GM18508 (cell line): ENCODE measurements at regions not wholly inside any gene's neighbourhood (a gene's known extent, or its start where the extent isn't known, plus 50 kb on each side); places are given as distances from the start of the nearest gene placed in this dataset.

ENCODE experiments used
- ATAC-seq: cut with Tn5 transposase; IDR thresholded peaks from one replicate; pipeline ENCODE4 v1.9.1; 2021; ENCODE audit warnings: moderate number of reproducible peaks; ENCODE audit not compliant: insufficient read depth, unreplicated experiment

DNA sequence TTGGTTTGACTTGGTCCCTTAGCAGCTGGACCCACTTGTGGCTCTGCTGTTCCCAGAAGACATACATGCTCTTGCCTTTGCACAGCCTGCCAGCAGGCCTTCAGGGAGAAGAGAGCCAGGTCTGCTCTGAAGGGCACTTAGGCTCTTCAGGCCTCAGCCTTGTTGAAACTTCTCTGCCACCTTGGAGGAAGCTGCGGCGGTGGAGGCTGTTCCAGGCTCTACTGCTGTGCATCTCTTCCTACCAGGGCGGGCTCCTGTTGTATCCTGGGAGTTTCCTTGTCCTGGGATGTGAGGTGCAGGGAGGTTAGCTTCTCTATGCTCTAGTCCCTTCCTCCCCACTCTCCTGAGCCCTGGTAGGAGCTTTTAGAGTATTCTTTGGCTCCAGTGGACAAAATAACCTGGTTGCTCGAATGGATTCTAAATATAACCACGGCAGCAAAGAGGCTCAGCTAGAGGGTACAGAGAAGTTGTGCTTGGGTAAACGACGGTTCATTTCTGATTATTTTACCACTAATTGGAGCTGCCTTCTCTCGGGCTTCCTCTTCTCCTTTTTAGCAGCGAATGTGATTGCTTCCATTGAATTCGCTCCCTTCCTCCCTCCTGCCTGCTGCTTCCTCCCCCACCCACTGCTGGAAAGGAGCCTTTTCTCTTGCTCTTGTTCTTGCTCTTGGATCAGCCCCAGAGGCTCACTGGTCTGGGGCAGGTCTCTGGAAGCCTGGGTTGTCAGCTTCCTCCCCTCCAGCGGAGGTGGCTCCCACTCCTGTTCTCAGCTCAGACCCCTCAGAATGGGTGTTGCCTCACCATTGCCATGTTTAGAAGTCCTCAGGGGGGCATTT, 126.6 kb upstream of the CACNA1E start:
- ATAC-seq = no peak

DNA sequence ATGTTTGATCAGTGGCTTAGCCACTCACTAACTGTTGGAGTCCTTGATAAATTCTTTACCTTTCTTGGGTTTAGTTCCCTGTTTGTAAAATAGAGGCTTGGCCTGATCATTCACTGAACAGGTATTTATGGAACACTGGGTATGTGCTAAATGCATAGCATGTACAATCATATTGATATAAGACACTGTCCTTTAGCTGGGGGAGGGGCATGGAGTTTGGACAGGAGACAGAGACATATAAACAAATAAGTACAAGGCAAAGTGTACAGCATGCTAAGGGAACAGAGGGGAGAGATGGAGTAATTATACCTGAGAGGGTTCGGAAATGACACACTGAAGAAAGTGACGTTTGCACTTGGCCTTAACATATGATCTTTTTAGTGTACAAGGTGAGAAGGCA, 124.3 kb upstream of the CACNA1E start:
- ATAC-seq = no peak

DNA sequence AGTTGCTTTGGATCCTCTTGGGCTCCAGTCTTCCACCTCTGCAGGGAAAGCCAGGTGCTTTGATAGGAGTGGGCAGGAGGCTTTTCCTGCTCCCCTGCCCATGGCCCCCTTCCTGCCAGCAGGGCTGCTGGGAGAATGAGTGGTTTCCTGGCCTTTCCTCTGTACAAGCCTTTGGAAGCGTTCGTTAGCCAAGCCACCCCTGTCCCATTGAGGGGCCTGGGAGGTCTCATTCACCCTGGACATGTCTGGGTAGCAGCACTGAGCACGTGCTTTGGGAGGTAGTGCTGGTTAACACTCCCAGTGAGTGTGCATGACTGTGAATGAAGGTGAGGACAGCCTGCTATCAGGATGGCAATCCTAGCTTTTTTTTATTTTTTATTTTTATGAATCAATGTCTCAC, 118.5 kb upstream of the CACNA1E start:
- ATAC-seq = no peak

DNA sequence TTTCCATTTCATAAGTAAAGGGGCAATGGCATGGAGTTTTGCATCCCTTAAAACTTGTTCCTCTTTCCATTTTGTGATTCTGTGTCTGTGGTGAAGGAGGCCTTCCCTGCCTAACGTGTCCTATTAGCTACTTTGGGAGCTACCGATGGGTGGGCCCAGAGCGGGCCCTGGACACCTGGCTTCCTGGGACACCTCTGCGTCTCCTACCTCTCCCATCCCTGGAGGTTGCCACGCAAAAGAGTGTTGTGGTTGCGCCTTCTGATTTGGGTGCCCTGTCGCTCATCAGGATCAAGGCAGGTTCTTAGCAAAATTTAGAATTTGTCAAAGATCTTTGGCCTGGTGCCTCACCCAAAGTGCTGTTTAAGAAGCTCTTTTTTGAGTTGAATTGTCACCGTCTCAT, 116.4 kb upstream of the CACNA1E start:
- ATAC-seq = no peak

DNA sequence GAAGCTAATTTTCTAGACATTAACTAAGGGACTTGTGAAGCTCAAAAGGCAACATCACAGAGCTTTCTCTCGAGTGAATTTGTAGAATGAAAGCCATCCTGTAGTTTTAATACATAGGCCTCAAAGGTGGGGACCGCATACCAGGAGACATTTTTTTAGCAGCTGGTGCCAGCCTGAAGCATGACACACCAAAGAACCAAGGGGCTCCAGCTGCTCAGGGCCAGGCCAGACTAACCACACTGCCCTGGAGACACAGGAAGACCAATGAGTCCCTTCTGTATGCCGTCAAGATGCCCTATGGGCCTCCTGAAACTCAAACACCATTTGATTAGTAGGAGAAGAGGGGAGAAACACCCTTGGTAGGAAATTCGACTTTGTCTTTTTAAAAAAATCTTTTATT, 113.9 kb upstream of the CACNA1E start:
- no peak for ATAC-seq

DNA sequence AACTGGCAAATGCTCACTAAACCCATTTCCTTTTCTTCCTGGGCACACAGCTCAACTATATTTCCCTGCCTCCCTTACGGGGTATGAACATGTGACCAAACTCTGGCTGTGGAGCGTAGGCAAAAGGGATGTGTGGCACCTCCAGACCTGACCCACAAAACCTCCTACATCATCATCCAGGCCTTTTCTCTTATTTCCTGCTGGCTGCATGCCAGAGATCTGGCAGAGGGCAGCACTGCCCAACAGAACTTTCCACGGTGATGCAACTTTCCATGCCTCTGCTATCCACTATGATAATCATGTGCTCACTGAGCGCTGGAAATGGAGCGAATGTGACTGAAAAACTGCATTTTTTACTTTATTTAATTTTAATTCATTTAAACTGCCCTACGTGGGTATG, 99.6 kb upstream of the CACNA1E start:
- ATAC-seq = no peak

DNA sequence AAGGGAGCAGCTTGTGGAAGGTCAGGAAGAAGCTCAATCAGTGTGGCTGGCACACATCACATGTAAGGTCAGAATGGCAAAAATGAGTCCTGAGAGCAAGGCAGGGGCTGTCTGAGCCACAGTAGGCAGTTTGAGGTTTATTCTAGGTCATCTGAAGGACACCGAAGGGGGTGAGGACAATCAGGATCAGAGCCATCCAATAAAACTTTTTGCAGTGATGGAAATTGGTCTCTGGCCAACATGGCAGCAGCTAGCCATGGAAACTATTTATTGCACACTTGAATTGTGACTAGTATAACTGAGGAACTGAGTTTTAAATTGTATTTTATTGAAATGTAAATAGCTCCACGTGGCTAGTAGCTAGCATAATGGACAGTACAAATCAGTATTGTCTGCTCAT, 97.0 kb upstream of the CACNA1E start:
- ATAC-seq = no peak

DNA sequence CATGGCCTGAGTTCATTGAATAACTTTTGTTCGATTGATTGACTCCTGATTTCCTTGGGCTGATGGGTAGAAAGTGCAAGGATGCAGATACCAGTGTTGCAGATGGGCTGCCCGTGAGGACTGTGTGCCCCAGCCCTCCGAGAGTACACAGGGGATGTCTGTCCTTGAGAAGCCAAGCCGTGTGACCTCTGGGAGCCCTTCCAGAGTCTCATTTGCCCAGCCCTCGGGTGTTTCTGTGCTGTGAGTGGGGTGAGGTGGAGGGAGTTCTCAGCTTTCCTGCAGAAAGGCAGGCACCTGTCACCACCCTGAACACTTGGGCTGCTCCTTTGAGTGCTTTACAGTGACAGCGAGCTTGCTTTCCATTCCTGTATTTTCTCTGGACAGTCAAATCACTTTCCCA, 96.4 kb upstream of the CACNA1E start:
- ATAC-seq = no peak

DNA sequence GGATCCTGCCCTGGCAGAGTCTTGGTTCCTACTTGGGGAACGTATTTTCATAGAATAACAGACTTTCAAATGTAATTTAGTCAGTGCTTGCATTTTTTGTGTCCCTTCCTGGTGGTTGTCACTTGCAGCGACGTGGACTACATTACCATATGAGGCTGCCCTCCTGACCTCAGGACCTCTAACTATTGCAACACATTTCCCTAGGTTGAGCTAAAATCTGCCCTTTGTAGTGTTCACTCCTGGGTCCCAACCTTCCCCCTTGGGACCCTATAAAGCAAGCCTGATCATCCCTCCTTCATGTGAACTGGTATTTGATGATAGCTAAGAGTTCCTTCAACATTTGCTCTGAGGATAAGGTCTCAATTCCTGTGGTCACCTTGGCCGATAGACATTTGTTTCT, 95.6 kb upstream of the CACNA1E start:
- no peak for ATAC-seq

DNA sequence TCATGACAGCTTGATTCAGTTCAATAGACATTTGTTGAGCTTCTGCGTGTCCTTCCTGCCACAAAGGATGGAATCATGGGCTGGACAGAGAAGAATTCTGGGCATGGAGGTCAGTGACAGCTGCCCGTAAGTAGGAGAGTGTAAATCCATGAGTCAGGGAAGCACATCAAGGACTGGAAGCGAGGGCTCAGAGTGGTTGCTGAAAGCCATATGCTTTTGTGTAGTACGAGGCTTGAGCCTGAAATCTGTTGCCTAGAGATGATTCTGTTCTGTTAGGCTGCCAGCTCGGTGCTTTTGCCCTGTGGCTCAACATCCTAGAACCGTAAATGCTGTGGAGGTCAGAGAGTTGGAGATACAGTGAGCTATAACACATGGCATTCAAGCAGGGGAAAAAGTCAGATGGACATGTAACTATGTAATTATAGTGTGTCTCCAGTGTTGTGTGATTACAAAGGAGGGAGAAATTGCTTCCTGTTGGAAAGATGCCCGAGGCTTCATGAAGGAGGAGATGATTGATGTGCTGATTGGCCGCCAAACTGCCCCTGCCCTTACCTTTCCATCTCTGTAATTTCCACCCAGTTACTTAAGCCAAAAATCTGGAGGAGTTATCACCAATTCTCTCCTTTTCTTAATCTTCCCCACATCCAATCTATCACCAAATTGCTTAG, 92.8 kb upstream of the CACNA1E start:
- ATAC-seq = no peak

DNA sequence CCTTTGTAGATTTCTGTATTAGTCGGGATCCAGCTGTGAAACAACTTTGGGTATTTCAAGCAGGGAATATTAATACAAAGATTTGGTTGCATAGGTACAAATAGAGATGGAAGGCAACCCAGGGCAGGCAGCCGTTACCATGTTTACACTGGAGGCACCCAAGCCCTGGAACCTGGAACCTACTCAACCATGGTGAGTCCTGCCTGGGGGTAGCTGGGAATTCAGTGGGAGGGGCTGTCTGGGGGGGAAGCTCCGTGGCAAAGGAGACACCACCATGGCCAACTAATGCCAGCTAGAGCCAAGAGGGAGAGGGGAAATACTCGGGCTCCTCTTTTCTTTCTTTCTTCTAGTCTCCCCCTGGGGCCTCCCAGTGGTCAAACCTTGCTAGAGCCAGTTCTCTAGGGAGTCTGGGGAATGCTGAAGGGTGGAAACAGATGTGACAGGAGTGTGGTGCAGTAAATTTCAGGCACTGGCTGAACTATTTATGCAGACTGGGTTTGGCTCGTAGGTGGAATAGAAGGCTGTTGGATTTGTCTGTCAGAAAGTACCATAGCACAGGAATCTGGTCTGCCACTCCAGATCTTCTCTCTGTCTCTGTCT, 91.9 kb upstream of the CACNA1E start:
- ATAC-seq = no peak

DNA sequence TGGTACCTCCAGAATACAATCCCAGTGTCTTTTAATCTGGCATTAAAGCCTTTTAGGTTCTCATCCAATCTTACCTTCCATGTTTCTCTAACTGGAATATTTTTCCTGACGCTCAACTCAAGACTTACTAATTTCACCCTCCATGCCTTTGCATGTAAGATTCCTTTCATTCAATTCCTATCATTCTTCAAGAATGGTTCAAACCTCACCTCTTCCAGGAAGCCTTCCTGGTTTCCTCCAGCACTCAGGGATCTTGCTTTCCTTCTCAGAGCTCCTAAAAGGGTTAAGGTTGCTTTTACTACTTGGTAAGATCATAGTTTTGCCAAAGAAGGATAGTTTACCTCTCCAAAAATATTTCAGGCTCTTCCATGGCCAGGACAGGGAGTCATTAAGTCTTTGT, 91.2 kb upstream of the CACNA1E start:
- no peak for ATAC-seq

DNA sequence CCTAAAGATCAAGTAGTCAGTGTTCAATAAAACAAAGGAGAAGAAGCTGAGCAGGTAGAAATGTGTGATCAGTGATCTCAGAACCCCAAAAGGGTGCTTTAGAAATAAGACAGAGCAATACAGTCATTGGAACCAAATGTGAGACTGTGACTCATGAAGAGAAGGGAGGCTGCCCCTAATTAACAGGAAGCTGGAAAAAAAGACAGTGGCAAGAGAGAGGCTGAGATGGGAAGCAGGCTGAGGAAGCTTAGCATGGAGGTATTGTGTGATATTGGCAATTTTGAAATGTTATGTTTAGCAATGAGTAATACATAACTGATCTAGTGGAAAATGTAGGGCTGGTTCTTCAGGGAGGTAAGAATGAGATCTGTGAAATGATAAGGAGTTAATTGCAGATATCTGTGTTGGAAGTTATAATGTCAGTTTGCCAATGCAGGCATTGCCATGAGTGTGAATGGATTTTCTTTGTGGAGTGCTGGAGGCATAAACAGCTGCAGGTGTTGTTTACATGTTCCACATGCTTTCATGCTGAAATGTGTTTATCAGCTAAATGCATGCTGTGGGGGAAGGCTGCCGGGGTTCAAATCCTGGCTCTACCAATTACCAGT, 90.6 kb upstream of the CACNA1E start:
- ATAC-seq = no peak

DNA sequence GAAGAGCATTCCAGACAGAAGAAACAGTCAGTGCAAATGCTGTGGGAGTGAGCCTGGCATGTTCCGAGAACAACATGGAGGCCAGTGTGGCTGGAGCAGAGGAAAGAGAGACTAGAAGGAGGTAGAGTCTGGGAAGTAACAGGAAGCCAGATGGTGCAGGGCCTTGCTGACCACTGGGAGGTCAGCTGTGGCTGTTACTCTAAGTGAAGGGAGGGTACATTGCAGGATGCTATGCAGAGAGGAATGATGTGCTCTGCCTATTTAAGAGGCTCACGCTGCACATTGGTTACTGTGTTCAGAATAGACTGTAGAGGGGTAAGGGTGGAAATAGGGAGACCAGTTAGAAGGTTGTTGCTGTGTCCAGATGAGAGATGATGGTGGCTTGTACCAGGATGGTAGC, 88.6 kb upstream of the CACNA1E start:
- ATAC-seq = no peak

DNA sequence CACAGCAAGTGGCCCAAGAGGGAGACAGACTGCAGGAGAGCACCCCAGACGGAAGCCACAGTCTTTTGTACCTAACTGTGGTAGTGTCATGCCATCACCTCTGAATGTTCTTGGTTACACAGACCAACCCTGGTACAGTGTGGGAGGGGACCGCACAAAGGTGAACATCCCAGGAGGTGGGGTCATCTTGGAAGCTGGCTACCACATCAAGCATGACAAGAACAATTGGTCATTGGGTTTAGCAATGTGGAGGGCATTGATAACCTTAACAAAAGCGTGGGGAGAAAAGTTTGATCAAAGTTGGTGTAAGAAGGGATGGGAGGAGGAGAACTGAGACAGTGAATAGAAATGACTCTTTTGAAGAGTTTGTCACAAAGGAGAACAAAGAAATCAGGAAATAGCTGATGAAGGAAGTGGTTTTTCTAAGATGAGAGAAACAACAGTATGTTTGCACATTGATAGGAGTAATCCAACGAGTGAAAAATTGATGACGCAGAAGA, 87.1 kb upstream of the CACNA1E start:
- ATAC-seq = no peak

DNA sequence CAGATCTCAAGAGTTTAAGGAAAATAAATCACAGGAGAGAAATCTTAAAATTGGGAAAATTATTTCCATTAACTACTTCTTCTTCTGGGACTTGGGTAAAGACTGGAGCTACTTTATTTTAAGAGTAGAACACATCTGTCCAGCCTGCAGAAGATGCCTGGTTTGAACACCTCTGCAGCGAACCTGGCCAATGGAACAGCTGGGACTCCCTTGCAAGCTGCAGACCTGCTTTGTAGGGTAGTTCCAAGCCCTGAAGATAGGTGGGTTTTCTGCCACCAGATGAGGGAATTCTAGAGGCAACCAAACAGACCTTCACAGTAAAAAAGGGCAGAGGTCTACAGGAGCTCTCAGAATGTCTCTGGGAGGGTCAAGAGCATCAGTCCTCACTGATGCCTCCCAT, 86.5 kb upstream of the CACNA1E start:
- ATAC-seq = no peak

DNA sequence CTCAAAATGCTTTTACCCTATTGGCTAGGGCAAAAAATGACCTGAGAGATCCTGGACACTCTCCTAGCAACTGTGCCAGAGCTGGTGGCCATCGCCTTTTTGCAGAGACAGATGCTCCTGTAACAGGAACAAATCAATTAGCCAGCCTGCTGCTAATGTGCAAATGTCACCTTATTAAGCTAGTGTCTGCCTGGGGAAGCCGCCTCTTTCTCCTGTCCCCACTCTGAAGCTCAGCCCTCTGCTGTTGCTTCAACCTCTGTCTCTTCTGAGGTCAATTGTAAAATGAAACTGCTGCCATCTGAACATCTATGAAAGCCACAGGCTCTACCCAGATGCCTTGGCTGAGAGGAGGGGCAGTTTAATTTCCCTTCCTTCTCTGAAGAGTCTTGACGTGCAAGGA, 85.5 kb upstream of the CACNA1E start:
- no peak for ATAC-seq

DNA sequence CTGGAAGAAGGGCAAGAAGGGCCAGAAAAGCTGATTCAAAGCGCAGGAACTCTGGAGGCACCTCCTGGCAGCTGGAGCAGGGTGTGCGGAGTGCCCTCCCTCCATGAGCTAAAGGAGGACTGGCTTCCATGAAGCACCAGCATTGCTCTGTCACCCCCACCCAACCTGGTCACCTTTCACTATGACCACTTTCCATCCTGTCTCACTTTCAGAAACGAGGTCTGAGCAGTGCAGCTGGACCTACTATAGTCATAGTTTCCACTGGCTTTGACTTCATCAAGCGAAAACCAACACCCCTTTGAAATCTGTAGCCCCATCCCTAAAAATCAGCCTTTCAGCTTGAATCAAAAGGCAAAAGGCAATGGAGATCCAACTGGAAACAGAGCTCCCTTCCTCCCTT, 84.8 kb upstream of the CACNA1E start:
- peak; percentile 73 for ATAC-seq

DNA sequence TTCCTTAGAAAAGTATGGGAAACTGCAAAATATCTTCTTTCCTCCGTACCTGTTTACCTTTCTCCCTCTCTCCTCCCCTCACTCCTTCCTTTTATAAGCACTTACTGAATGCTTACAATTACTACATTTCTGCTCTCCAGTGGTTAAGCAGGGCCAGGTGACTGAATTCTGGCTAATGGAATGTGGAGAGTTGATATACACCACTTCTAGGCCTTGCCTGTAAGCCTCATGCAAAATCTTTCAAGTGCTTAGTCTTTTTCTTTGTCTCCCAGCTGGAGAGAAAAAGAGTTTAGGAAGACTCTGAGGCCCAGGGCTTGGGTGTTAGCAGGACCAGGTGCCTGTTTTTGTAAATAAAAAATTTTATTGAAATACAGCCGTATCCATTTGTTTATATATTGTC, 77.7 kb upstream of the CACNA1E start:
- no peak for ATAC-seq

DNA sequence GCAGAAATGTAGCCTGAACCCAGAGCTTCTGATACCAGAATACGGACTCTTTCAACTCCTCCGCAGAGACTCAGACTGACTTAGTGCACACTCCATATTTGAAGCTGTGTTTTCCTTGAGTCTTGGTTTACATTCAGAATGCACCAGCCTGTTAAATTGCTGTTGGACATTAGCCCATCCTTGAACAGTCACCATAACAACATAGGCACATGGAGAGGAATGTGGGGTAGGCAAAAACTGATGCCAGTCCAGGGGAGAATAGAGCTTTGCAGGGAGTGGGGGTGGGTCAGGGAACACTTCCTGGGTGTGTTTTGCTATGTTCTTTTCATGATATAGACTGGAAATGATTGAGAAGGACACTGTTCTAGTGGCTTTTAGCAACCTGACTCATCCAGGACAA, 76.3 kb upstream of the CACNA1E start:
- ATAC-seq = no peak

DNA sequence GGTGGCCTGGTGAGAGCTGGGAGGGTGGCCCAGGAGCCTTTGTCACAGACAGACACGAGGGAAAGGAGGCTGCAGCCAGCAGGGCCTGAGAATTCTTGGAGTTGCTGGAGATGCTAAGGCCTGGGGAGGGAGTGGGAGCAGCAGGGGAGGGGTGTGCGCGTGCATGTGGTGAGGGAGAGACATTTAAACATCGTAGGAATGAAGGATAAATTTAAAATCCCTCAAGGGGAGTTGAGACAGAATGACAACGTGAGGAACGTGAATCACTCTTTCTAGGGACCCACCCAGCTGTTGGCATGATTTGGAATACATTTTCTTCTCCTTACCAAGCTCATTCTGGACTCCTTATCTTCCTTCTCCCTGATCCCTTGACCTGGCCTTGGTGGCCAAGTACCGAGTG, 73.3 kb upstream of the CACNA1E start:
- no peak for ATAC-seq
